ENCODE measurements at regions not wholly inside any gene's neighbourhood (a gene's known extent, or its start where the extent isn't known, plus 50 kb on each side); places are given as distances from the start of the nearest gene placed in this dataset.
"Not testable (repeated sequence)": the region's sequence is repeated elsewhere in the genome, so short reads cannot be mapped to it uniquely, and the experiment has no call there.

DNA sequence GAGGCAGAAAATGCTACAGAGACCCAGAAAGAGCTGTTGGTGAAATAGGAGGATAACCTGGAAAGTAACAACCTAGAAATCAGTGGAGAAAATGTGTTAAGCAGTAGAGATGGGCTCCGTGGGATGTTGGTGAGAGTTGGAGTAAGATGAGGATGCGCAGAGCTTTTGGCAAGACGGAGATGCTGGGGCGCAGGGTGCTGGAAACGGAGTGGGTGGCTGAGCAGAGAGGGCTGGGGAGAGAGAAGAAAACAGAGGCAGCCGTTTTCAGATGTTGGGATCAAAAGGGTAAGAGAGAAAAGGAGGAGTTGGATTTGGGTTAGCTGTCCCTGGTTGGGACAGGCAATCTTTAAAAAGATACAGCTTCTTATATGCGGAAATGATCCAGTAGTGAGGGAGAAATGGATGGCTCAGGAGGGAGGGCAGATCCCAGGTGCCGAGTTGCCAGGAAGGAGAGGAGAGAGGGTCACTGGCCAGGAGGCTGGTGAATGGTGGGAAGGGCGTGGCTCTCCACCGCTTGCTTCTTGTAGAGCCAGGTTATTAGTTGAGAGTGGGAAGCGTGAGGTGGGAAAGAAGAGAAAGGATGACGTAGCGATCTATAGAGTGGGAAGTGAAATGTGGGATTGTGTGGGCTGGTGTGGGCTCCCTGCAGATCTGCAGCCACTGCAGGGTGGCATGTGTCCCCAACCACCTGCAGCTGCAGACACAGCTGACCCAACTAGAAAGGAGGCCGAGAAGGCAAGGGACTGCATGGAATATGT lies 182.2 kb upstream of the SVIL start:
- H3K4me3 ChIP-seq (ENCODE audit: low read depth, low read length), result no peak overlapping the region
- TF ChIP-seq, protein P1, sequence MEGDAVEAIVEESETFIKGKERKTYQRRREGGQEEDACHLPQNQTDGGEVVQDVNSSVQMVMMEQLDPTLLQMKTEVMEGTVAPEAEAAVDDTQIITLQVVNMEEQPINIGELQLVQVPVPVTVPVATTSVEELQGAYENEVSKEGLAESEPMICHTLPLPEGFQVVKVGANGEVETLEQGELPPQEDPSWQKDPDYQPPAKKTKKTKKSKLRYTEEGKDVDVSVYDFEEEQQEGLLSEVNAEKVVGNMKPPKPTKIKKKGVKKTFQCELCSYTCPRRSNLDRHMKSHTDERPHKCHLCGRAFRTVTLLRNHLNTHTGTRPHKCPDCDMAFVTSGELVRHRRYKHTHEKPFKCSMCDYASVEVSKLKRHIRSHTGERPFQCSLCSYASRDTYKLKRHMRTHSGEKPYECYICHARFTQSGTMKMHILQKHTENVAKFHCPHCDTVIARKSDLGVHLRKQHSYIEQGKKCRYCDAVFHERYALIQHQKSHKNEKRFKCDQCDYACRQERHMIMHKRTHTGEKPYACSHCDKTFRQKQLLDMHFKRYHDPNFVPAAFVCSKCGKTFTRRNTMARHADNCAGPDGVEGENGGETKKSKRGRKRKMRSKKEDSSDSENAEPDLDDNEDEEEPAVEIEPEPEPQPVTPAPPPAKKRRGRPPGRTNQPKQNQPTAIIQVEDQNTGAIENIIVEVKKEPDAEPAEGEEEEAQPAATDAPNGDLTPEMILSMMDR (IDR thresholded peaks at IDR 0.05; ENCODE audit: low read depth, low read length), result no peak

DNA sequence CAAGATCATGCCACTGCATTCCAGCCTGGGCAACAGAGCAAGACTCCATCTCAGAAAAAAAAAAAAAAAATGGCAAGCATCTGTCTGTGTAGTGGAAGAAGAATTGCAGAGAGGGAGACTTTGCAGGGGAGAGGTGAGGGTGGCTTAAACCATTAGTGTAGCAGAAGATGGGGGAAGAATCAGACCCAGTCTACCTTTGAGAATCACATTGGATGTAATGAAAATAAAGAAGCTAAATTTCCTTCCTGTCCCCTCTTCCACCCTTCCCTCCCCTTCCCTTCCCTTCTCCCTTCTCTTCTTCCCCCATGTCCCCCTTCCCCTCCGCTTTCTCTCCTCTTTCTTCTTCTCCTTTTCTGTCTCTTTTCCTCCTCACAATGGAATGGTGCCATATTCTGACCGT lies 180.8 kb upstream of the SVIL start:
- TF ChIP-seq, protein P1 (IDR thresholded peaks at IDR 0.05; ENCODE audit: low read depth, low read length), result no peak

DNA sequence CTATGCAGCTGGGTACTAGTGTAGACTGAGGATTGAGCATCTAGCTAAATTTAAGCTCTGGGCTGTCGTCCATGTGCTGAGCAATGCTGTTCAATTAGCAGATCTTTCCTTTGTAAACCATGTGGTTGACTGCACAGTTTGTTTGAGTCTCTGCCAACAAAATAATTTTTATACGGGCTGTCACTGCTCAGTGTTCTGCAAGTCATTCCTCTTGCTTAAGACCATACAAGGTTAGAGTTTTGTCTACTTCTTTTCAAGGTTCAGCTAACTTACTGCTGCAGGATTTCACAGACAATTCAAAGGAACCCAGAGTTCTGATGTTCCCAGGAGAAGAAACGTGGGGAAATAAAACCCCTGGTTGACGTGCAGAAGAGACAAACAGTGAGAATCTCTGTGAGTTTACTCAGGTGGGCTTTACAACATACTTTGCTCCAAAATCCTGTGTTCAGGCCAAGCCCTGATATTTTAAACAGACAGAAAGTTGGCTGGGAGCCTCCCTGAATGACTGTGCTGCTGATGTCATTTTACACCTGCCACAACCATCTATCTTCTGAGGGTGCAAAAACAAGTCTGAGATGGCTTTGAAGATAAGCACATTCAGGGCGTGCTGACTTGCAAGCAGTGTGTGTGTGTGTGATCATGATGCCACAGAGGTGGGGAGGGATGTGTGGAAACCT lies 177.1 kb upstream of the SVIL start:
- TF ChIP-seq, protein P1 (IDR thresholded peaks at IDR 0.05; ENCODE audit: low read depth, low read length), result no peak
- H3K4me3 ChIP-seq (ENCODE audit: low read depth, low read length), result no peak overlapping the region

More for the DNA sequence above, 180.8 kb upstream of the SVIL start:
- no peak overlapping the region for H3K4me3 ChIP-seq (ENCODE audit: low read depth, low read length)

- TF ChIP-seq, protein P1 (IDR thresholded peaks at IDR 0.05; ENCODE audit: low read depth, low read length), result no peak
- no peak overlapping the region for H3K4me3 ChIP-seq (ENCODE audit: low read depth, low read length)
Observed at GRCh38 chr10:29810816-29811215, 176.0 kb upstream of the SVIL start.

DNA sequence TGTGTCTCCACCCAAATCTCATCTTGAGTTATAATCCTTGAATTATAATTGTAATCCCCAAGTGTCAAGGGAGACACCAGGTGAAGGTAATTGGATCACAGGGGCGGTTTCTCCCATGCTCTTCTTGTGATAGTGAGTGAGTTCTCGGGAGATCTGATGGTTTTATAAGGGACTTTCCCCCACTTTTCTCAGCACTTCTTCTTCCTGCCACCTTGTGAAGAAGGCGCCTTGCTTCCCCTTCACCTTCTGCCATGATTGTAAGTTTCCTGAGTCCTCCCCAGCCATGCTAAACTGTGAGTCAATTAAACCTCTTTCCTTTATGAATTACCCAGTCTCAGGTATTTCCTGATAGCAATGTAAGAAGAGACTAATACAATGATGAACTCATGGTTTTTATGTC lies 175.5 kb upstream of the SVIL start:
- not testable (repeated sequence) for H3K4me3 ChIP-seq (ENCODE audit: low read depth, low read length)

- H3K4me3 ChIP-seq (ENCODE audit: low read depth, low read length), result no peak overlapping the region
- TF ChIP-seq, protein P1 (IDR thresholded peaks at IDR 0.05; ENCODE audit: low read depth, low read length), result no peak
Observed at GRCh38 chr10:29809383-29809782, 174.6 kb upstream of the SVIL start.

- H3K4me3 ChIP-seq (ENCODE audit: low read depth, low read length), result no peak overlapping the region
- TF ChIP-seq, protein P1 (IDR thresholded peaks at IDR 0.05; ENCODE audit: low read depth, low read length), result no peak
Observed at GRCh38 chr10:29807163-29807806, 172.5 kb upstream of the SVIL start.

Measured in WI38 (cell line).